WTC11 (cell line): ENCODE measurements at regions not wholly inside any gene's neighbourhood (a gene's known extent, or its start where the extent isn't known, plus 50 kb on each side); places are given as distances from the start of the nearest gene placed in this dataset.

Experiments
- CREB1 ChIP-seq: sonication (generic); formaldehyde crosslinking; IDR thresholded peaks from 2 replicates; pipeline ENCODE4 v1.8.0; 2023; ENCODE audit warnings: mild to moderate bottlenecking, missing genetic modification reagents
- ELF4 ChIP-seq: sonication (generic); formaldehyde crosslinking; IDR thresholded peaks from 2 replicates; pipeline ENCODE4 v1.8.1; 2022; ENCODE audit warnings: low read depth, mild to moderate bottlenecking, moderate library complexity, missing genetic modification reagents
- ETV6 ChIP-seq: sonication (generic); formaldehyde crosslinking; IDR thresholded peaks from 2 replicates; pipeline ENCODE4 v1.8.1; 2022; ENCODE audit warnings: mild to moderate bottlenecking, missing genetic modification reagents
- FOXP1 ChIP-seq: sonication (generic); formaldehyde crosslinking; IDR thresholded peaks from 2 replicates; pipeline ENCODE4 v1.8.0; 2022; ENCODE audit warnings: missing genetic modification reagents, mild to moderate bottlenecking, moderate library complexity, borderline replicate concordance
- SP1 ChIP-seq: sonication (generic); formaldehyde crosslinking; conservative IDR thresholded peaks from 2 replicates; pipeline ENCODE4 v1.8.1; 2022; ENCODE audit warnings: missing genetic modification reagents
- TP53 ChIP-seq: sonication (generic); formaldehyde crosslinking; IDR thresholded peaks from 2 replicates; pipeline ENCODE4 v1.8.1; 2023; ENCODE audit warnings: mild to moderate bottlenecking, missing genetic modification reagents
- ZNF219 ChIP-seq: sonication (generic); formaldehyde crosslinking; IDR thresholded peaks from 2 replicates; pipeline ENCODE4 v1.8.0; 2023; ENCODE audit warnings: missing genetic modification reagents, mild to moderate bottlenecking, borderline replicate concordance
- ZNF423 ChIP-seq: fragments of 250-450 bp; sonication (Bioruptor Pico); IDR thresholded peaks from 2 replicates; pipeline ENCODE4 v2.1.2; 2022; ENCODE audit warnings: mild to moderate bottlenecking, moderate library complexity
- TF ChIP-seq, protein P1 (sequence below): sonication (generic); formaldehyde crosslinking; IDR thresholded peaks from 2 replicates; pipeline ENCODE4 v1.8.1; 2023; ENCODE audit warnings: mild to moderate bottlenecking, missing genetic modification reagents, moderate library complexity
- TF ChIP-seq, protein P2 (sequence below): fragments of 200-600 bp; IDR thresholded peaks from 2 replicates; pipeline ENCODE4 v1.8.0; 2022; ENCODE audit warnings: antibody characterized with exemption
- TF ChIP-seq, protein P3 (sequence below): sonication (generic); formaldehyde crosslinking; conservative IDR thresholded peaks from 2 replicates; pipeline ENCODE4 v1.8.1; 2022; ENCODE audit warnings: mild to moderate bottlenecking, missing genetic modification reagents
- TF ChIP-seq, protein P4 (sequence below): sonication (generic); formaldehyde crosslinking; IDR thresholded peaks from 2 replicates; pipeline ENCODE4 v1.8.0; 2022; ENCODE audit warnings: mild to moderate bottlenecking, missing genetic modification reagents
- TF ChIP-seq, protein P5 (sequence below): sonication (generic); formaldehyde crosslinking; IDR thresholded peaks from 2 replicates; pipeline ENCODE4 v1.8.1; 2022; ENCODE audit warnings: low read depth, mild to moderate bottlenecking, moderate library complexity, missing genetic modification reagents, borderline replicate concordance
- TF ChIP-seq, protein P6 (sequence below): sonication (generic); formaldehyde crosslinking; IDR thresholded peaks from 2 replicates; pipeline ENCODE4 v1.8.0; 2023; ENCODE audit warnings: mild to moderate bottlenecking, missing genetic modification reagents

DNA sequence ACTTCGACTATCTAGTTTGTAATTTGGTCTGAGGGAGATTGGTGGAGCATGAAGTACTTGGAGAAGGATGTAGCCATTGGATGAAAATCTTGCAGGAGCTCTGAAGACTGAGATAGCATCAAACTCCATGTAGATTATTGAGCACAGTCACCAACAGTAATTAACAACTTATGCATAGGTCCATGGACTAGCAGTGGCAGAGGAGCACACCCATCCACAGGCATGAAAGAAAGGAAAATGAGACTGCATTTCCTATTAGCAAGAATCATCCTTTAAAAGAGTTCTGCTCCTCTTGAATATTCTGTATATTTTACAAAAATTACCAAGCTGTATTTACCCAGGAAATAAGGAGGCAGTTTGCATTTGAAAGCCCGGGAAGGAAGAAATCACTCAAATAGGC is 529.4 kb upstream of the ACTRT1 start:
- TF ChIP-seq ZNF219 (CRISPR knock-in tag) (no peak), SP1 (CRISPR knock-in tag) (no peak), FOXP1 (CRISPR knock-in tag) (no peak), ETV6 (no peak), CREB1 (no peak), ELF4 (CRISPR knock-in tag) (no peak), ZNF423 (CRISPR knock-in tag) (no peak), TP53 (no peak)
- TF ChIP-seq, protein P1, sequence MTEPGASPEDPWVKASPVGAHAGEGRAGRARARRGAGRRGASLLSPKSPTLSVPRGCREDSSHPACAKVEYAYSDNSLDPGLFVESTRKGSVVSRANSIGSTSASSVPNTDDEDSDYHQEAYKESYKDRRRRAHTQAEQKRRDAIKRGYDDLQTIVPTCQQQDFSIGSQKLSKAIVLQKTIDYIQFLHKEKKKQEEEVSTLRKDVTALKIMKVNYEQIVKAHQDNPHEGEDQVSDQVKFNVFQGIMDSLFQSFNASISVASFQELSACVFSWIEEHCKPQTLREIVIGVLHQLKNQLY (CRISPR knock-in tag) = no peak
- TF ChIP-seq, protein P2, sequence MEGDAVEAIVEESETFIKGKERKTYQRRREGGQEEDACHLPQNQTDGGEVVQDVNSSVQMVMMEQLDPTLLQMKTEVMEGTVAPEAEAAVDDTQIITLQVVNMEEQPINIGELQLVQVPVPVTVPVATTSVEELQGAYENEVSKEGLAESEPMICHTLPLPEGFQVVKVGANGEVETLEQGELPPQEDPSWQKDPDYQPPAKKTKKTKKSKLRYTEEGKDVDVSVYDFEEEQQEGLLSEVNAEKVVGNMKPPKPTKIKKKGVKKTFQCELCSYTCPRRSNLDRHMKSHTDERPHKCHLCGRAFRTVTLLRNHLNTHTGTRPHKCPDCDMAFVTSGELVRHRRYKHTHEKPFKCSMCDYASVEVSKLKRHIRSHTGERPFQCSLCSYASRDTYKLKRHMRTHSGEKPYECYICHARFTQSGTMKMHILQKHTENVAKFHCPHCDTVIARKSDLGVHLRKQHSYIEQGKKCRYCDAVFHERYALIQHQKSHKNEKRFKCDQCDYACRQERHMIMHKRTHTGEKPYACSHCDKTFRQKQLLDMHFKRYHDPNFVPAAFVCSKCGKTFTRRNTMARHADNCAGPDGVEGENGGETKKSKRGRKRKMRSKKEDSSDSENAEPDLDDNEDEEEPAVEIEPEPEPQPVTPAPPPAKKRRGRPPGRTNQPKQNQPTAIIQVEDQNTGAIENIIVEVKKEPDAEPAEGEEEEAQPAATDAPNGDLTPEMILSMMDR = no peak
- TF ChIP-seq, protein P3, sequence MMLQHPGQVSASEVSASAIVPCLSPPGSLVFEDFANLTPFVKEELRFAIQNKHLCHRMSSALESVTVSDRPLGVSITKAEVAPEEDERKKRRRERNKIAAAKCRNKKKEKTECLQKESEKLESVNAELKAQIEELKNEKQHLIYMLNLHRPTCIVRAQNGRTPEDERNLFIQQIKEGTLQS = no peak
- TF ChIP-seq, protein P4, sequence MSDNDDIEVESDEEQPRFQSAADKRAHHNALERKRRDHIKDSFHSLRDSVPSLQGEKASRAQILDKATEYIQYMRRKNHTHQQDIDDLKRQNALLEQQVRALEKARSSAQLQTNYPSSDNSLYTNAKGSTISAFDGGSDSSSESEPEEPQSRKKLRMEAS = no peak
- TF ChIP-seq, protein P5, sequence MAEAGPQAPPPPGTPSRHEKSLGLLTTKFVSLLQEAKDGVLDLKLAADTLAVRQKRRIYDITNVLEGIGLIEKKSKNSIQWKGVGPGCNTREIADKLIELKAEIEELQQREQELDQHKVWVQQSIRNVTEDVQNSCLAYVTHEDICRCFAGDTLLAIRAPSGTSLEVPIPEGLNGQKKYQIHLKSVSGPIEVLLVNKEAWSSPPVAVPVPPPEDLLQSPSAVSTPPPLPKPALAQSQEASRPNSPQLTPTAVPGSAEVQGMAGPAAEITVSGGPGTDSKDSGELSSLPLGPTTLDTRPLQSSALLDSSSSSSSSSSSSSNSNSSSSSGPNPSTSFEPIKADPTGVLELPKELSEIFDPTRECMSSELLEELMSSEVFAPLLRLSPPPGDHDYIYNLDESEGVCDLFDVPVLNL (CRISPR knock-in tag) = no peak
- TF ChIP-seq, protein P6, sequence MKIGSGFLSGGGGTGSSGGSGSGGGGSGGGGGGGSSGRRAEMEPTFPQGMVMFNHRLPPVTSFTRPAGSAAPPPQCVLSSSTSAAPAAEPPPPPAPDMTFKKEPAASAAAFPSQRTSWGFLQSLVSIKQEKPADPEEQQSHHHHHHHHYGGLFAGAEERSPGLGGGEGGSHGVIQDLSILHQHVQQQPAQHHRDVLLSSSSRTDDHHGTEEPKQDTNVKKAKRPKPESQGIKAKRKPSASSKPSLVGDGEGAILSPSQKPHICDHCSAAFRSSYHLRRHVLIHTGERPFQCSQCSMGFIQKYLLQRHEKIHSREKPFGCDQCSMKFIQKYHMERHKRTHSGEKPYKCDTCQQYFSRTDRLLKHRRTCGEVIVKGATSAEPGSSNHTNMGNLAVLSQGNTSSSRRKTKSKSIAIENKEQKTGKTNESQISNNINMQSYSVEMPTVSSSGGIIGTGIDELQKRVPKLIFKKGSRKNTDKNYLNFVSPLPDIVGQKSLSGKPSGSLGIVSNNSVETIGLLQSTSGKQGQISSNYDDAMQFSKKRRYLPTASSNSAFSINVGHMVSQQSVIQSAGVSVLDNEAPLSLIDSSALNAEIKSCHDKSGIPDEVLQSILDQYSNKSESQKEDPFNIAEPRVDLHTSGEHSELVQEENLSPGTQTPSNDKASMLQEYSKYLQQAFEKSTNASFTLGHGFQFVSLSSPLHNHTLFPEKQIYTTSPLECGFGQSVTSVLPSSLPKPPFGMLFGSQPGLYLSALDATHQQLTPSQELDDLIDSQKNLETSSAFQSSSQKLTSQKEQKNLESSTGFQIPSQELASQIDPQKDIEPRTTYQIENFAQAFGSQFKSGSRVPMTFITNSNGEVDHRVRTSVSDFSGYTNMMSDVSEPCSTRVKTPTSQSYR (CRISPR knock-in tag) = no peak
